ENCODE measurements at regions not wholly inside any gene's neighbourhood (a gene's known extent, or its start where the extent isn't known, plus 50 kb on each side); places are given as distances from the start of the nearest gene placed in this dataset.

DNA sequence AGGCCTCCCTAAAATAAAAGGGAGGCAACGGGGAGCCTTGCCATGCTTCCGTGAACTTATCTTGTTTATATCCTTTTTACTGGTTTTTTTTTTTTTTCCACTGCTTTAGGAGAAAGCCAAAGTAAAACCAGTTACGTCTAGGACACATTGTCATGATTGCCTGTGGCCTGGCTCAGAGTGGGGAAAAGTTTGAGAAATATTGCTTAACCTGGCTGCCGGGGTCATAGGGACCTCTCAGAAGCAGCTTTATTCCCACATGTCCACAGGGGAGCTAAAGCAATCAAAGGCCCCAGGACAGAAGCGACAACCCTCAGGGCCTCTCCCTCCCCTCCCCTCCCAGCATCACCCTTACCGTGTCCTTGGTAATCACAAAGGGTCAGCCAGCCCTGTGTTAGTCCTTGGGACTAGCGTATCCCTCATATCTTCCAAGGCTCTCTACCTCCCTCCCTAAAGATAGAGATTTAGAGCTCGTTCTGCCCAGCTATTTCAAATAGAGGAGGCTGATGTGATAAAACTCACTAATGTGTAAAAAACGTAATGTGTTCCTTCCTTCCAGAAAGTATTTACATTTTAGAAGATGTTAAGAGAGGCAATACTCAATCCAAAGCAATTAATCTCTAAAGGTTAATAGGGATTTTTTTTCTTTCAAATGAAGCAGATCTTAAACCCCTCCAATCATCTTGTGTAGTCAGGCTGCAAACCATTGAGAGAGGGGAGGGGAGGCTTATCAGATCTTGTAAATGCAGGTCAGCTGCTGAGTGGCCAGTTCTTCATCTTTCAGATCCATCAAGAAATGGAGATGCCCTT is 64.8 kb upstream of the PRKAR2B start:
- Histone ChIP-seq H3K4me1 (peaks cover 0 to 15% (median 0%) of the 10 kb centered on the region in 12 donors), H3K36me3 (no peaks in the 10 kb centered on the region), H3K4me3 (no peak overlapping the region), H3K27ac (peak overlapping the region in 2 of 12 donors; percentile 12 to 39), H3K27me3 (no peaks in the 10 kb centered on the region), H3K9me3 (no peaks in the 10 kb centered on the region)
- DNase-seq: no peak
- ATAC-seq: peak in 3 of 4 donors; percentile 43 to 57 (median 51)
- TF ChIP-seq CTCF (IDR thresholded peaks at IDR 0.05): no peak
- no peak for TF ChIP-seq POLR2A (IDR thresholded peaks at IDR 0.05)
- intact Hi-C loops (cut with DNase I): no loop called here
- WGBS, 4 donors: 62 to 68% (median 65%) methylated on average over 9 of the region's 9 CpGs

DNA sequence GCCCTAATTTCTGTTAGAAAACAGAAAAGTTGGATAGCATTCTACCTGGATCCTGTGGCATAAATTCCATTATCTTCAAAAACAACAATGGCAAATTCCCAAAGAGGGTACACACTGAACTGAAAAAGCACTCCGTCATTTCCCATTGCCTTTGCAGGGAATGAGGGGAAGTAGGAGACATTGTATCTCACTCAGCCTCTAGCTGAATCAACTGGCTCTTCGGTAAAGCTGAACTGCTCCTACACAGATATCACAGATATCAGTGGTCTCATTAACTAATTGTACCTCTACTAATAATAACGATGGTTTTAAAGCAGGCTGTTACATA is 64.2 kb upstream of the PRKAR2B start:
- TF ChIP-seq POLR2A (IDR thresholded peaks at IDR 0.05) (no peak), CTCF (IDR thresholded peaks at IDR 0.05) (no peak)
- Histone ChIP-seq H3K9me3 (no peaks in the 10 kb centered on the region), H3K36me3 (no peaks in the 10 kb centered on the region), H3K27ac (no peak overlapping the region), H3K4me1 (peaks cover 0 to 15% (median 0%) of the 10 kb centered on the region in 12 donors), H3K4me3 (no peak overlapping the region), H3K27me3 (no peaks in the 10 kb centered on the region)
- 71 to 82% (median 77%) methylated on average over 3 of the region's 3 CpGs for WGBS, 4 donors
- no peak for DNase-seq
- intact Hi-C loops (cut with DNase I): no loop called here
- no peak for ATAC-seq

DNA sequence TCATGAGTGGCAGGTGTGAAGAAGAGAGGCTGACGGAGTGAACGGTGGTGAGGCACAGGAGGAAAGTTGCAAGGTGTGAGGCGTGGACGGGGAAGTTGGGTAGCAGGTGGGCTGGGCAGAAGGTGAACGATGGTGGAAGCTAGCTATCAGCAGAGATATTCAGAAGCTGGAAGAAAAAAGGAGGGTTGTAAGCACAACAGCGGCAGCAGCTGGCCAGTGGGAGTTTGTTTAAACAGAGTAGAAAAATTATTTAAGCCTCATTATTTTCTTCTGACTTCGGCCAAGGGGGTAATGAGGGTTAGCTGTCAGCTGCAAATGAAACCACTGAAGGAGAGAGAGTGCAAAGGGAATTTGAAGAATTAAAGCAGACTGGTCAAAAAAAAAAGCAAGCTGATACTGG is 62.1 kb upstream of the PRKAR2B start:
- ATAC-seq (no peak), DNase-seq (no peak)
- Histone ChIP-seq H3K27me3 (no peaks in the 10 kb centered on the region), H3K4me3 (no peak overlapping the region), H3K9me3 (no peaks in the 10 kb centered on the region), H3K36me3 (no peaks in the 10 kb centered on the region), H3K27ac (no peak overlapping the region), H3K4me1 (peaks cover 0 to 15% (median 0%) of the 10 kb centered on the region in 12 donors)
- TF ChIP-seq POLR2A (IDR thresholded peaks at IDR 0.05) (no peak), CTCF (IDR thresholded peaks at IDR 0.05) (no peak)
- intact Hi-C loops (cut with DNase I): no loop called here
- 76 to 83% (median 81%) methylated on average over 7 of the region's 7 CpGs for WGBS, 4 donors

DNA sequence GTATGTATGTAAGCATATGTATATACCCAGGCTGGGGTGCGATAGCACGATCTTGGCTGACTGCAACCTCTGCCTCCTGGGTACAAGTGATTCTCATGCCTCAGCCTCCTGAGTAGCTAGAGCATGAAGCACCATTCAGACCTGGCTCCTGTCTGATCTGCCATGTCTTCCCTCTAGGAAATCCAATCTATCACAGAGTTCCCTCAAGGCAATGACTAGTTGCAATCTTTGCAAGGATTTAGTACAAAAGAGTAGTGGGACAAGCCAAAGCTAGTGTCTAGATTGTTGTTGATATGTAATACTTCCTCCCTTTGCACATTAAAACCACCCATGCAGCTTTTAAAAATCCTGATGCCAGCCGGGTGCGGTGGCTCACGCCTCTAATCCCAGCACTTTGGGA is 60.5 kb upstream of the PRKAR2B start:
- TF ChIP-seq POLR2A (IDR thresholded peaks at IDR 0.05) (no peak), CTCF (IDR thresholded peaks at IDR 0.05) (no peak)
- Histone ChIP-seq H3K27ac (no peak overlapping the region), H3K4me1 (peaks cover 0 to 8% (median 0%) of the 10 kb centered on the region in 12 donors), H3K27me3 (no peaks in the 10 kb centered on the region), H3K36me3 (no peaks in the 10 kb centered on the region), H3K4me3 (no peak overlapping the region), H3K9me3 (no peaks in the 10 kb centered on the region)
- intact Hi-C loops (cut with DNase I): no loop called here
- WGBS, 4 donors: 90 to 99% (median 97%) methylated on average over 5 of the region's 5 CpGs
- ATAC-seq: no peak
- DNase-seq: no peak
